ENCODE measurements at regions not wholly inside any gene's neighbourhood (a gene's known extent, or its start where the extent isn't known, plus 50 kb on each side); places are given as distances from the start of the nearest gene placed in this dataset.

DNA sequence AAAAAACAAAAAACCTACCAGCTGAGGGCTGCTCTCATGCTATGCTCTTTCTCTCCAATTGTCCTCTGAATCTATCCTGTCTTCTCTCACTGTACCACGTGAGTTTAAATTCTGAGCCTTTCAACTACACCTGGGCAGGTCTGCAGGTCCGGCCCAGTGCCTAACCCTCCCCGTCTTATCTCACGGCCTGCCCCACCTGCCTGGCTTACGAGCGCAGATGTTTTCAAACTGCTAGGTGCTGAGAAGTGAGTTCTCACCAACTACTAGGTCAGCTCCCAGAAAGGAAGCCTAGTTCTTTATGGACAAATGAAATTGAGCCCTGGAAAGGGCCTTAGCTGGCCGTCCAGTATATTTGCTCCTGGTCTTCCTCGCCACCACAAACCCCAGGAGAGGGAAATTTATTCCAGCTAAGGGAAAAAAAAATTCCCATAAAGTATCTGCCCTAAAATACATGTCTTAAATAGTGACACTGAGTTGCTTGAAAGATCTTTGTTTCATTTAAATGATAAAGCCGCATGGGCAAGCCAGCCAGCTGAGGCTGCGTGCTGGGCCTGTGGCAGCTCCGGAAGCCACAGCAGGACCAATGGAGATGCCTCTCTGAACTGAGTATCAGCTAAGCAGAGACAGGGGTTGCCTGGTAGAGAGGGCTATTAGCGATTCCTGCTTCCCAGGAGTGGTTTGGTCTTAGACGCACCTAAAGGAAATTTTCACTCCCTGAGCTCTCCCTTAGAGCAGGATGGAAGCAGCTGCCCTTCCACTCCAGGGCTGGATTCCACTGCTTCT lies 92.5 kb upstream of the NCK2 start:
- no peaks in the 10 kb centered on the region for H3K36me3 Mint-ChIP-seq (ENCODE audit: low read depth)
- Histone ChIP-seq H3K27me3 (ENCODE audit: control insufficient read depth, insufficient read depth, low read length, poor library complexity, severe bottlenecking) (no peaks in the 10 kb centered on the region), H3K4me3 (ENCODE audit: low read length) (no peak overlapping the region), H3K27ac (ENCODE audit: low read depth, low read length) (no peak overlapping the region), H3K36me3 (ENCODE audit: control insufficient read depth, insufficient read depth, low read length) (no peaks in the 10 kb centered on the region), H3K4me1 (ENCODE audit: control insufficient read depth, insufficient read depth, low read length) (no peaks in the 10 kb centered on the region), H3K9me3 (ENCODE audit: control insufficient read depth, low read length) (no peaks in the 10 kb centered on the region), H3K9ac (ENCODE audit: extremely low read depth, low read length, poor library complexity, severe bottlenecking) (no peak overlapping the region)
- H3K4me1 Mint-ChIP-seq, result peaks cover 1% of the 10 kb centered on the region
- H3K4me3 Mint-ChIP-seq, result no peak overlapping the region
- peak; percentile 64 for DNase-seq
- H3K9me3 Mint-ChIP-seq, result peaks cover 22% of the 10 kb centered on the region
- H3K27me3 Mint-ChIP-seq (ENCODE audit: insufficient read depth), result peaks cover 3% of the 10 kb centered on the region
- no peak for TF ChIP-seq CTCF (conservative IDR thresholded peaks at IDR 0.05)
- no peak overlapping the region for H3K27ac Mint-ChIP-seq
- 77 to 82% methylated on average over 9 to 13 of the region's 13 CpGs for WGBS, 2 experiments (ENCODE audit: insufficient coverage in 1 of 2, insufficient read length in 1 of 2)

- H3K27me3 Mint-ChIP-seq (ENCODE audit: insufficient read depth), result peaks cover 3% of the 10 kb centered on the region
- H3K4me3 ChIP-seq (ENCODE audit: low read length), result no peak overlapping the region
- H3K36me3 Mint-ChIP-seq (ENCODE audit: low read depth), result no peaks in the 10 kb centered on the region
- no peak overlapping the region for H3K4me3 Mint-ChIP-seq
- no peak overlapping the region for H3K9ac ChIP-seq (ENCODE audit: extremely low read depth, low read length, poor library complexity, severe bottlenecking)
- DNase-seq, result no peak
- H3K4me1 Mint-ChIP-seq, result peaks cover 7% of the 10 kb centered on the region
- 98 to 100% methylated on average over 1 to 2 of the region's 2 CpGs for WGBS, 2 experiments (ENCODE audit: insufficient coverage in 1 of 2, insufficient read length in 1 of 2)
- no peak overlapping the region for H3K27ac ChIP-seq (ENCODE audit: low read depth, low read length)
- no peaks in the 10 kb centered on the region for H3K36me3 ChIP-seq (ENCODE audit: control insufficient read depth, insufficient read depth, low read length)
- H3K27me3 ChIP-seq (ENCODE audit: control insufficient read depth, insufficient read depth, low read length, poor library complexity, severe bottlenecking), result no peaks in the 10 kb centered on the region
- H3K4me1 ChIP-seq (ENCODE audit: control insufficient read depth, insufficient read depth, low read length), result no peaks in the 10 kb centered on the region
- peaks cover 22% of the 10 kb centered on the region for H3K9me3 Mint-ChIP-seq
- no peaks in the 10 kb centered on the region for H3K9me3 ChIP-seq (ENCODE audit: control insufficient read depth, low read length)
- no peak for TF ChIP-seq CTCF (conservative IDR thresholded peaks at IDR 0.05)
- H3K27ac Mint-ChIP-seq, result no peak overlapping the region
Measured at GRCh38 chr2:105649534-105649933, 95.2 kb upstream of the NCK2 start.

- no peak for TF ChIP-seq CTCF (conservative IDR thresholded peaks at IDR 0.05)
- Mint-ChIP-seq H3K27ac (no peak overlapping the region), H3K36me3 (ENCODE audit: low read depth) (no peaks in the 10 kb centered on the region), H3K4me1 (peaks cover 7% of the 10 kb centered on the region), H3K27me3 (ENCODE audit: insufficient read depth) (peaks cover 5% of the 10 kb centered on the region), H3K9me3 (peaks cover 22% of the 10 kb centered on the region), H3K4me3 (no peak overlapping the region)
- Histone ChIP-seq H3K4me3 (ENCODE audit: low read length) (no peak overlapping the region), H3K36me3 (ENCODE audit: control insufficient read depth, insufficient read depth, low read length) (no peaks in the 10 kb centered on the region), H3K9me3 (ENCODE audit: control insufficient read depth, low read length) (no peaks in the 10 kb centered on the region), H3K9ac (ENCODE audit: extremely low read depth, low read length, poor library complexity, severe bottlenecking) (no peak overlapping the region), H3K27ac (ENCODE audit: low read depth, low read length) (no peak overlapping the region), H3K4me1 (ENCODE audit: control insufficient read depth, insufficient read depth, low read length) (no peaks in the 10 kb centered on the region), H3K27me3 (ENCODE audit: control insufficient read depth, insufficient read depth, low read length, poor library complexity, severe bottlenecking) (no peaks in the 10 kb centered on the region)
- WGBS, 2 experiments (ENCODE audit: insufficient coverage in 1 of 2, insufficient read length in 1 of 2), result 91 to 100% methylated on average over 2 to 4 of the region's 4 CpGs
- DNase-seq, result no peak
Measured at GRCh38 chr2:105647731-105648130, 97.0 kb upstream of the NCK2 start.

All from endodermal cell (in vitro differentiated cells).